ENCODE measurements at regions not wholly inside any gene's neighbourhood (a gene's known extent, or its start where the extent isn't known, plus 50 kb on each side); places are given as distances from the start of the nearest gene placed in this dataset.
A peak's percentile ranks its signal among the peaks of the same experiment; 100 is the strongest.
"Not testable (repeated sequence)": the region's sequence is repeated elsewhere in the genome, so short reads cannot be mapped to it uniquely, and the experiment has no call there.

- Histone ChIP-seq H3K9me3 (ENCODE audit: severe bottlenecking) (no peaks in the 10 kb centered on the region), H3K27ac (no peak overlapping the region), H3K36me3 (no peaks in the 10 kb centered on the region), H3K27me3 (ENCODE audit: insufficient read depth, low read depth, severe bottlenecking) (no peaks in the 10 kb centered on the region), H3K4me3 (ENCODE audit: low read depth, low read length) (no peak overlapping the region)
- TF ChIP-seq, protein P1, sequence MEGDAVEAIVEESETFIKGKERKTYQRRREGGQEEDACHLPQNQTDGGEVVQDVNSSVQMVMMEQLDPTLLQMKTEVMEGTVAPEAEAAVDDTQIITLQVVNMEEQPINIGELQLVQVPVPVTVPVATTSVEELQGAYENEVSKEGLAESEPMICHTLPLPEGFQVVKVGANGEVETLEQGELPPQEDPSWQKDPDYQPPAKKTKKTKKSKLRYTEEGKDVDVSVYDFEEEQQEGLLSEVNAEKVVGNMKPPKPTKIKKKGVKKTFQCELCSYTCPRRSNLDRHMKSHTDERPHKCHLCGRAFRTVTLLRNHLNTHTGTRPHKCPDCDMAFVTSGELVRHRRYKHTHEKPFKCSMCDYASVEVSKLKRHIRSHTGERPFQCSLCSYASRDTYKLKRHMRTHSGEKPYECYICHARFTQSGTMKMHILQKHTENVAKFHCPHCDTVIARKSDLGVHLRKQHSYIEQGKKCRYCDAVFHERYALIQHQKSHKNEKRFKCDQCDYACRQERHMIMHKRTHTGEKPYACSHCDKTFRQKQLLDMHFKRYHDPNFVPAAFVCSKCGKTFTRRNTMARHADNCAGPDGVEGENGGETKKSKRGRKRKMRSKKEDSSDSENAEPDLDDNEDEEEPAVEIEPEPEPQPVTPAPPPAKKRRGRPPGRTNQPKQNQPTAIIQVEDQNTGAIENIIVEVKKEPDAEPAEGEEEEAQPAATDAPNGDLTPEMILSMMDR (IDR thresholded peaks at IDR 0.05; ENCODE audit: low read depth, low read length) = no peak
- no peak for DNase-seq
Observed at GRCh38 chr6:67717281-67717680, 917.8 kb upstream of the ADGRB3 start.

- H3K4me3 ChIP-seq (ENCODE audit: low read depth, low read length) = no peak overlapping the region
- H3K27ac ChIP-seq = no peak overlapping the region
- no peak for DNase-seq
- no peaks in the 10 kb centered on the region for H3K27me3 ChIP-seq (ENCODE audit: insufficient read depth, low read depth, severe bottlenecking)
- TF ChIP-seq, protein P1 (IDR thresholded peaks at IDR 0.05; ENCODE audit: low read depth, low read length) = no peak
- H3K36me3 ChIP-seq = no peaks in the 10 kb centered on the region
- H3K9me3 ChIP-seq (ENCODE audit: severe bottlenecking) = no peaks in the 10 kb centered on the region
Observed at GRCh38 chr6:67706388-67706787, 928.7 kb upstream of the ADGRB3 start.

- H3K36me3 ChIP-seq = no peaks in the 10 kb centered on the region
Observed at GRCh38 chr6:67698534-67698933, 936.5 kb upstream of the ADGRB3 start.

GRCh38 chr6:67694127-67694526 is 941.0 kb upstream of the ADGRB3 start:
- TF ChIP-seq, protein P1 (IDR thresholded peaks at IDR 0.05; ENCODE audit: low read depth, low read length) = peak; percentile 32; the same call in 1 of the 2 replicates
- no peak overlapping the region for H3K27ac ChIP-seq
- no peaks in the 10 kb centered on the region for H3K36me3 ChIP-seq
- no peaks in the 10 kb centered on the region for H3K27me3 ChIP-seq (ENCODE audit: insufficient read depth, low read depth, severe bottlenecking)
- no peak for DNase-seq
- no peak overlapping the region for H3K4me3 ChIP-seq (ENCODE audit: low read depth, low read length)
- no peaks in the 10 kb centered on the region for H3K9me3 ChIP-seq (ENCODE audit: severe bottlenecking)

More at GRCh38 chr6:67698534-67698933, 936.5 kb upstream of the ADGRB3 start:
- no peaks in the 10 kb centered on the region for H3K27me3 ChIP-seq (ENCODE audit: insufficient read depth, low read depth, severe bottlenecking)
- DNase-seq = no peak
- H3K4me3 ChIP-seq (ENCODE audit: low read depth, low read length) = no peak overlapping the region
- no peaks in the 10 kb centered on the region for H3K9me3 ChIP-seq (ENCODE audit: severe bottlenecking)
- H3K27ac ChIP-seq = no peak overlapping the region
- TF ChIP-seq, protein P1 (IDR thresholded peaks at IDR 0.05; ENCODE audit: low read depth, low read length) = no peak

DNA sequence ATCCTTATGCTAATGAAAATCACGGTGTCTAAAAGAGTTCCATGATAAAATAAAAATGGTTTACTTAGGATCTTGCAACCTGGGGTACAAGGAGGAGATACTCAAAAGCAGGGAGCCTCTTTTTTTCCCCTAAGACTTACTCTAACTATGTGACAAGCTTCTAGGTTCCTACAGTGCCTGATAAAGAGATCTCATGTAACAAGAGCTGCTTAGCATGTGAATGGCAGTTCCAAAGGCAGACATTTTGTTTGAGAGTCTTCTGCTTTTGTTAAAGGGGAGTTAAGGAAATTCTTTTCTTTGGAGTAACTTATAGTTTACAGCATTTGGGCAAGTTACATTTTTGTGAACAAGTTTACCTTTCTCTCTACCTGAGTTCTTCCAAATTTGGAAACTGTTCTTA is 945.8 kb upstream of the ADGRB3 start:
- H3K36me3 ChIP-seq = no peaks in the 10 kb centered on the region
- TF ChIP-seq, protein P1 (IDR thresholded peaks at IDR 0.05; ENCODE audit: low read depth, low read length) = no peak
- DNase-seq = no peak
- no peaks in the 10 kb centered on the region for H3K9me3 ChIP-seq (ENCODE audit: severe bottlenecking)
- H3K27me3 ChIP-seq (ENCODE audit: insufficient read depth, low read depth, severe bottlenecking) = no peaks in the 10 kb centered on the region
- no peak overlapping the region for H3K27ac ChIP-seq
- H3K4me3 ChIP-seq (ENCODE audit: low read depth, low read length) = no peak overlapping the region

DNA sequence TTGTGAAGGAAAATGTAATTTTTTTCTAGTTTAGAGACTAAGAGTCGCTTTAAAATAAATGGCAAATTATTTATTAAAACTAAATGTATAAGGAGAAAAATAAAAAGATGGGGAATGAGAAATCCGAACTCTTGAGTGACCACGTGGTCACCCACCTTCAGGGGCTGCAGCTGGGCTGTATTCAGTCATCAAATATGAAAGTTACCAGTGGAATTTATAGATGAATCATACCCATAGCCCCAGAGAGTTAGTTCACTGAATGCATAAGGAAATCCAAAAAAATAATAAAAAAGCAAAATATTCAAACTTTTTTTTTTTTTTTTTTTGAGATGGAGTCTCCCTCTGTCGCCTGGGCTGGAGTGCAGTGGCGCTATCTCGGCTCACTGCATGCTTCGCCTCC is 947.7 kb upstream of the ADGRB3 start:
- no peaks in the 10 kb centered on the region for H3K27me3 ChIP-seq (ENCODE audit: insufficient read depth, low read depth, severe bottlenecking)
- TF ChIP-seq, protein P1 (IDR thresholded peaks at IDR 0.05; ENCODE audit: low read depth, low read length) = no peak
- no peak for DNase-seq
- no peaks in the 10 kb centered on the region for H3K9me3 ChIP-seq (ENCODE audit: severe bottlenecking)
- no peaks in the 10 kb centered on the region for H3K36me3 ChIP-seq
- H3K4me3 ChIP-seq (ENCODE audit: low read depth, low read length) = no peak overlapping the region
- H3K27ac ChIP-seq = no peak overlapping the region

DNA sequence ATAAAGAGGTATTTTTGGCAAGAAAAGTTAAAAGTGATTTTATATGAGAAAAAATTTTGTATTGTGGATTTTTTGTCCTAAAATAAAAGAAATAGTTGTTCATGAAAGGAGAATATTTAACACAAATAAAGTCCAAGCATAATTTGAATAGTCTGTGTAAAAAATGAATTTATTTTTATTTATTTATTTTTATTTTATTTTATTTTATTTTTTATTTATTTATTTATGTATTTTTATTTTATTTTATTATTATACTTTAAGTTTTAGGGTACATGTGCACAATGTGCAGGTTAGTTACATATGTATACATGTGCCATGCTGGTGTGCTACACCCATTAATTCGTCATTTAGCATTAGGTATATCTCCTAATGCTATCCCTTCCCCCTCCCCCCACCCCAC is 948.9 kb upstream of the ADGRB3 start:
- not testable (repeated sequence) for DNase-seq; H3K27ac ChIP-seq; H3K36me3 ChIP-seq; H3K9me3 ChIP-seq (ENCODE audit: severe bottlenecking); H3K4me3 ChIP-seq (ENCODE audit: low read depth, low read length); H3K27me3 ChIP-seq (ENCODE audit: insufficient read depth, low read depth, severe bottlenecking)
